AG04450 (cell line): ENCODE measurements at regions not wholly inside any gene's neighbourhood (a gene's known extent, or its start where the extent isn't known, plus 50 kb on each side); places are given as distances from the start of the nearest gene placed in this dataset.

Experiments used
- CTCF ChIA-PET: fragments of 300-600, 350-600 bp; formaldehyde crosslinking; extraction: SDS; loops from one replicate; lab custom pipeline; 2022; ENCODE audit warnings: antibody characterized with exemption, inconsistent platforms; lab: Charles Lee
- POLR2A ChIA-PET: fragments of 350-600 bp; formaldehyde crosslinking; extraction: SDS; loops from one replicate; lab custom pipeline; 2021; ENCODE audit warnings: antibody characterized with exemption, inconsistent platforms; lab: Yijun Ruan, JAX
- DNase-seq: peaks from one replicate; pipeline ENCODE4 v3.0.0-alpha.2; 2011; ENCODE audit warnings: low read depth, low spot score
- H3K27ac ChIP-seq: one replicate; pipeline ENCODE4 v1.5.1; 2012; ENCODE audit warnings: low read depth, low read length, control low read depth
- H3K27me3 ChIP-seq: one replicate; pipeline ENCODE4 v1.6.0; 2012; ENCODE audit warnings: low read length; ENCODE audit not compliant: control insufficient read depth, insufficient read depth
- H3K4me3 ChIP-seq: 2 replicates; pipeline ENCODE4 v1.5.1; 2011; ENCODE audit warnings: mild to moderate bottlenecking, low read depth, low read length, control low read depth
- H3K9me3 ChIP-seq: 2 replicates; pipeline ENCODE4 v1.5.1; 2012; ENCODE audit warnings: low read length; ENCODE audit not compliant: control insufficient read depth, insufficient read depth
- TF ChIP-seq, protein P1 (sequence below): IDR thresholded peaks from 2 replicates; pipeline ENCODE4 v1.5.1; 2011; ENCODE audit warnings: low read depth, low read length, control low read depth, inconsistent platforms

DNA sequence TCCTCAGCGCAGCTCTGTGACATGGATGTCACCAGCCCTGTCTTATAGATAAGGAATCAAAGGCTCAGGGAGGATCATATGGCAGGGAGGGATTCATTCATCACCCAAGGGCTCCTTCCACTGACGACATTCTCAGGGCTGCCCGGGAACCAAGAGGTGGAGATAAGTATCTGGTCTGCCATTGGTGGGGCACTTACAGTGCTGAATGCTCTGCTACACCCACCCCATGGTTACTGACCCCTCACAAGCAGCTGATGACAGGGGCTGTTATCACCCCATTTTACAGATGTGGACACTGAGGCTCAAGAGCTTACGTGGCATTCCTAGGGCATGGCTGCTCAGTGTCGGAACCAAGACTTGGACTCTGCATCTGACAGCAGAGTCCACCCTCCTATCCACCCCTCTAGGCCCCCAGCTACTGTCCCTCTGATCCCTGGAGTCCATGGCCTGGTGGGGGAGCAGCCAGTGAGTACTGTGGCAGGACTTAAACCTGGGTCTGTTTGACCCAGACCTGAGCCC is 155.1 kb downstream of the PTPRU start:
- TF ChIP-seq, protein P1, sequence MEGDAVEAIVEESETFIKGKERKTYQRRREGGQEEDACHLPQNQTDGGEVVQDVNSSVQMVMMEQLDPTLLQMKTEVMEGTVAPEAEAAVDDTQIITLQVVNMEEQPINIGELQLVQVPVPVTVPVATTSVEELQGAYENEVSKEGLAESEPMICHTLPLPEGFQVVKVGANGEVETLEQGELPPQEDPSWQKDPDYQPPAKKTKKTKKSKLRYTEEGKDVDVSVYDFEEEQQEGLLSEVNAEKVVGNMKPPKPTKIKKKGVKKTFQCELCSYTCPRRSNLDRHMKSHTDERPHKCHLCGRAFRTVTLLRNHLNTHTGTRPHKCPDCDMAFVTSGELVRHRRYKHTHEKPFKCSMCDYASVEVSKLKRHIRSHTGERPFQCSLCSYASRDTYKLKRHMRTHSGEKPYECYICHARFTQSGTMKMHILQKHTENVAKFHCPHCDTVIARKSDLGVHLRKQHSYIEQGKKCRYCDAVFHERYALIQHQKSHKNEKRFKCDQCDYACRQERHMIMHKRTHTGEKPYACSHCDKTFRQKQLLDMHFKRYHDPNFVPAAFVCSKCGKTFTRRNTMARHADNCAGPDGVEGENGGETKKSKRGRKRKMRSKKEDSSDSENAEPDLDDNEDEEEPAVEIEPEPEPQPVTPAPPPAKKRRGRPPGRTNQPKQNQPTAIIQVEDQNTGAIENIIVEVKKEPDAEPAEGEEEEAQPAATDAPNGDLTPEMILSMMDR = no peak
- DNase-seq = no peak
- no peak overlapping the region for H3K4me3 ChIP-seq
- peaks cover 5% of the 10 kb centered on the region for H3K27me3 ChIP-seq
- ChIA-PET CTCF (no interaction called here), POLR2A (interaction anchor here (0.6 kb wide), 1 partner anchor 18 kb away, joined by 8 read pairs; no protein-coding TSS in a partner anchor)
- no peaks in the 10 kb centered on the region for H3K9me3 ChIP-seq
- no peak overlapping the region for H3K27ac ChIP-seq

DNA sequence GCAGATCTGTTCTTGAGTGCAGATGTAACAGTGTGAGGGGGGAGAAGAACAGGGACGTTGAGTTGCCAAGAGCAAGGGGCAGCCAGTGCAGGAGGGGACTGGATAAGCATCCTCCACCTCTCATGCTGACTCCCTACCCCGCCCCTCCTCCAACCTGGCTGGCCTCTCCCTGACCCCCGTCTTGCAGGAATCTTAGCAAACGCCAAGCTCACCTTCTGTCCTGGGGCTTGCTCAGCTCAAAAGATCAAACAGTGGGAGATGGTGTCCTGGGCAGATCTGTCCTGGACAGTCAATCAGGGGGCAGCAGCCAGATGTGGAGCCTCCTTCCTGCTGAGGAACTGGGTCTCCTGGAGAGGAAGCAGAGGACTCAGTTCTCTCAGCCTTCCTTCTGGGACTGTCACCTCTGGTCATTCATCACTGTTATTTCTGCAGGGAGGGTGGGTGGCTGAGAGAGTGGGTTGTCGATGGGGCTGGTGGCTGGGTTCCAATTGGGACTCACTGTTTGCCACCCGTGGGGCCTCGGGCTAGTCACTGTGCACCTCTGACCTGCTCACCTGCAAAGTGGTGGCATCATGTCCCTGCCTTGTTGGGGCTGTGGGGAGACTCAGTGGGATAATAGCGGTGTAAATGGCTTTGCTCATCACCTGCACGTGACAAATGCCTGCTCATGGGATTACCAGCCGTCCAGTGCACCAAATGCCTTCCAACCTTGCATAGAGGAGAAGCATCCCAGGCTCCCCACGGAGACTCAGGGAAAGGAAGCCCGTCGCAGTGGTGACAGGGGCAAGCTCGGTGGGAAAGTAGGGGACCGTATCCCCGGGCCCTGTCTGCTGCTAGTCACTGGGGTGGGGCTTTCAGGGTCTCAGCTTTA is 154.4 kb downstream of the PTPRU start:
- H3K4me3 ChIP-seq = no peak overlapping the region
- DNase-seq = no peak
- no peak overlapping the region for H3K27ac ChIP-seq
- CTCF ChIA-PET = no interaction called here
- peaks cover 5% of the 10 kb centered on the region for H3K27me3 ChIP-seq
- TF ChIP-seq, protein P1 = no peak
- H3K9me3 ChIP-seq = no peaks in the 10 kb centered on the region
- POLR2A ChIA-PET = no interaction called here

DNA sequence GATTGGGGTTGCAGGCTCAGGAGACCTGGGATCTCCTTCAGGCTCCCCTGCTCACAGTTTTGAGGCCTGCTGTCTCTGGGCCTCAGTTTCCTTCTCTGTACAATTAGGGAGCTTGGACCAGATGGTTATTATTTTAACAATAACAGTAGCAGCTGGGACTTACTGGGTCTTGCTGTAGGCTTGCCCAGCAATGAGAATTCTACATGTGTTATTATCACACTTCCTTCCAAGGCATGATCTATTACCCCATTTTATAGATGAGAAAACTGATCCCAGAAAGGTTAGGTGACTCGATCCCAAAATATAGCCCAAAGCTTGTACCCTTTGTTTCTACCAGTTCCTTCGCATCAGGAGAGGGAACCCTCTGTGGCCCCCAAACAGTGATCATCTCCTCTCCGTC is 153.8 kb downstream of the PTPRU start:
- DNase-seq = no peak
- POLR2A ChIA-PET = no interaction called here
- H3K27me3 ChIP-seq = peaks cover 5% of the 10 kb centered on the region
- CTCF ChIA-PET = no interaction called here
- H3K27ac ChIP-seq = no peak overlapping the region
- H3K9me3 ChIP-seq = no peaks in the 10 kb centered on the region
- TF ChIP-seq, protein P1 = no peak
- no peak overlapping the region for H3K4me3 ChIP-seq

DNA sequence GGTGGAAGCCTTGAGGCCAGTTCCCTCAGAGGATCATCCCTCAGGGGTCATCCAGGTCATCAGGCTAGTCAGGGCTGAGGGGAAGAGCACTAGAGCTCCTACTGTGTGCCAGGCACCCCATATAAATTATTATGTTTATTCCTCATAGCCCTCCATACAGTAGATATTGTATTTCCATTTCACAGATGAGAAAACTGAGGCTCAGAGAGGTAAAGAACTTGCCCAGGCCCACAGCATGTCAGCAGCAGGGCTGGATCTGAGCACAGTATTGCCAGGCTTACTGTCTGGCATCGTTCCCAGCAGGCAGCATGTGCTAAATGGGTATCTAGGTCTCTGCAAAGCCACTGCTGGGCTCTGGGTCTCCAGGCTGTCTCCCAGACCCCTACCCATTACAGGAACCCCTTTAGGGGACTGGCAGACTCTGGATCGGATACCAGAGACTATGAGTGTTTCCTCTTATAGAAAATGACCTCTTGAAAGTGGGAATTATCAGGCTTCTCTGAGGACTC is 153.3 kb downstream of the PTPRU start:
- DNase-seq = no peak
- POLR2A ChIA-PET = no interaction called here
- CTCF ChIA-PET = no interaction called here
- H3K4me3 ChIP-seq = no peak overlapping the region
- TF ChIP-seq, protein P1 = no peak
- no peaks in the 10 kb centered on the region for H3K9me3 ChIP-seq
- H3K27me3 ChIP-seq = peaks cover 5% of the 10 kb centered on the region
- no peak overlapping the region for H3K27ac ChIP-seq

DNA sequence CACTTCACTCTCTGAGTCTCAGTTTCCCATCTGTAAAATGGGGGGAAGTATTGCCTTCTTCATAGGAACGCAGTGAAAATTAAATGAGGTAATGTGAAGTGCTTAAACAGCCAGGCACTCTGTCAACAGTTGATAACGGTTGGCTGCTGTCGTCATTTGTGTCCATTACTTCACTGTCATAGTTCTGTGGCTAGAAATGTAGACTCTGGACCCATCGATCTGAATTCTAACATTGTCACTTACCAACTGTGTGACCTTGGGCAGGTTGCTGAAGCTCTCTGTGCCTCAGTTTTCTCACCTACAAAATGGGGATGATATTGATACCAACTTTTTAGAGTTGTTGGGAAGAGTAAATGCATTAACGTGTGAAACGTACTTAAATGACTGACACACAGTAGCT is 152.6 kb downstream of the PTPRU start:
- POLR2A ChIA-PET = no interaction called here
- H3K9me3 ChIP-seq = no peaks in the 10 kb centered on the region
- H3K27ac ChIP-seq = no peak overlapping the region
- CTCF ChIA-PET = no interaction called here
- H3K27me3 ChIP-seq = peaks cover 5% of the 10 kb centered on the region
- H3K4me3 ChIP-seq = no peak overlapping the region
- no peak for DNase-seq
- TF ChIP-seq, protein P1 = no peak
